ENCODE measurements at regions not wholly inside any gene's neighbourhood (a gene's known extent, or its start where the extent isn't known, plus 50 kb on each side); places are given as distances from the start of the nearest gene placed in this dataset.
"Not testable (repeated sequence)": the region's sequence is repeated elsewhere in the genome, so short reads cannot be mapped to it uniquely, and the experiment has no call there.

GRCh38 chr14:98931911-98932310, 340.1 kb downstream of the BCL11B start:
- Histone ChIP-seq H3K9me3 (no peaks in the 10 kb centered on the region), H3K27me3 (peaks cover 0 to 7% (median 0%) of the 10 kb centered on the region in 4 donors), H3K4me1 (no peaks in the 10 kb centered on the region), H3K27ac (replicated peaks in 1 of 4) (no peak overlapping the region), H3K36me3 (no peaks in the 10 kb centered on the region), H3K4me3 (no peak overlapping the region)
- no peak for DNase-seq (ENCODE audit: extremely low spot score)
- TF ChIP-seq EP300 (IDR thresholded peaks at IDR 0.05) = no peak
- TF ChIP-seq CTCF (IDR thresholded peaks at IDR 0.05) = no peak
- TF ChIP-seq POLR2AphosphoS5 (IDR thresholded peaks at IDR 0.05) = no peak
- intact Hi-C loops (cut with DNase I) = no loop called here
- 86% methylated on average over 3 of the region's 8 CpGs for WGBS

- DNase-seq (ENCODE audit: extremely low spot score) = no peak
- TF ChIP-seq POLR2A (IDR thresholded peaks at IDR 0.05; ENCODE audit: low read depth) (no peak), POLR2AphosphoS5 (IDR thresholded peaks at IDR 0.05) (no peak), CTCF (IDR thresholded peaks at IDR 0.05) (no peak), EP300 (IDR thresholded peaks at IDR 0.05) (no peak)
- no peak overlapping the region for H3K4me3 ChIP-seq
- intact Hi-C loops (cut with DNase I) = no loop called here
- H3K27me3 ChIP-seq = peaks cover 0 to 12% (median 0%) of the 10 kb centered on the region in 4 donors
- H3K4me1 ChIP-seq = no peaks in the 10 kb centered on the region
- H3K27ac ChIP-seq (replicated peaks in 1 of 4) = no peak overlapping the region
- 82% methylated on average over 8 of the region's 8 CpGs for WGBS
- H3K9me3 ChIP-seq = no peaks in the 10 kb centered on the region
- H3K36me3 ChIP-seq = no peaks in the 10 kb centered on the region
Measured at GRCh38 chr14:98932431-98933325, 339.3 kb downstream of the BCL11B start.

GRCh38 chr14:98934569-98934968, 337.4 kb downstream of the BCL11B start:
- H3K27ac ChIP-seq (replicated peaks in 1 of 4); H3K4me1 ChIP-seq; DNase-seq (ENCODE audit: extremely low spot score); H3K36me3 ChIP-seq; intact Hi-C loops (cut with DNase I); H3K9me3 ChIP-seq; H3K4me3 ChIP-seq: not testable (repeated sequence)
- peaks cover 0 to 16% (median 0%) of the 10 kb centered on the region in 4 donors for H3K27me3 ChIP-seq
- 92% methylated on average over 5 of the region's 5 CpGs for WGBS

- no peak for TF ChIP-seq EP300 (IDR thresholded peaks at IDR 0.05)
- no peak for TF ChIP-seq POLR2AphosphoS5 (IDR thresholded peaks at IDR 0.05)
- no peak for TF ChIP-seq CTCF (IDR thresholded peaks at IDR 0.05)
- no peak for TF ChIP-seq POLR2A (IDR thresholded peaks at IDR 0.05; ENCODE audit: low read depth)
- no peaks in the 10 kb centered on the region for H3K4me1 ChIP-seq
- no peaks in the 10 kb centered on the region for H3K9me3 ChIP-seq
- H3K27ac ChIP-seq (replicated peaks in 1 of 4) = no peak overlapping the region
- H3K4me3 ChIP-seq = no peak overlapping the region
- DNase-seq (ENCODE audit: extremely low spot score) = no peak
- H3K36me3 ChIP-seq = no peaks in the 10 kb centered on the region
- intact Hi-C loops (cut with DNase I) = no loop called here
- 87% methylated on average over 9 of the region's 9 CpGs for WGBS
- peaks cover 0 to 16% (median 0%) of the 10 kb centered on the region in 4 donors for H3K27me3 ChIP-seq
Measured at GRCh38 chr14:98935921-98936320, 336.1 kb downstream of the BCL11B start.

- peaks cover 0 to 16% (median 0%) of the 10 kb centered on the region in 4 donors for H3K27me3 ChIP-seq
- no peak for DNase-seq (ENCODE audit: extremely low spot score)
- TF ChIP-seq EP300 (IDR thresholded peaks at IDR 0.05) = no peak
- TF ChIP-seq POLR2AphosphoS5 (IDR thresholded peaks at IDR 0.05) = no peak
- no peak for TF ChIP-seq CTCF (IDR thresholded peaks at IDR 0.05)
- no peak for TF ChIP-seq POLR2A (IDR thresholded peaks at IDR 0.05; ENCODE audit: low read depth)
- H3K4me3 ChIP-seq = no peak overlapping the region
- H3K27ac ChIP-seq (replicated peaks in 1 of 4) = no peak overlapping the region
- H3K4me1 ChIP-seq = no peaks in the 10 kb centered on the region
- no peaks in the 10 kb centered on the region for H3K9me3 ChIP-seq
- 100% methylated on average over 1 of the region's 1 CpG for WGBS
- intact Hi-C loops (cut with DNase I) = no loop called here
- H3K36me3 ChIP-seq = no peaks in the 10 kb centered on the region
Measured at GRCh38 chr14:98937021-98937420, 335.0 kb downstream of the BCL11B start.
